T-helper 1 cell (primary cell): ENCODE measurements at regions not wholly inside any gene's neighbourhood (a gene's known extent, or its start where the extent isn't known, plus 50 kb on each side); places are given as distances from the start of the nearest gene placed in this dataset.
"Not testable (repeated sequence)": the region's sequence is repeated elsewhere in the genome, so short reads cannot be mapped to it uniquely, and the experiment has no call there.

Source experiments
- DNase-seq, 5 donors: peaks; one replicate each; pipeline ENCODE4 v3.0.0-alpha.2; 2012 to 2020

DNA sequence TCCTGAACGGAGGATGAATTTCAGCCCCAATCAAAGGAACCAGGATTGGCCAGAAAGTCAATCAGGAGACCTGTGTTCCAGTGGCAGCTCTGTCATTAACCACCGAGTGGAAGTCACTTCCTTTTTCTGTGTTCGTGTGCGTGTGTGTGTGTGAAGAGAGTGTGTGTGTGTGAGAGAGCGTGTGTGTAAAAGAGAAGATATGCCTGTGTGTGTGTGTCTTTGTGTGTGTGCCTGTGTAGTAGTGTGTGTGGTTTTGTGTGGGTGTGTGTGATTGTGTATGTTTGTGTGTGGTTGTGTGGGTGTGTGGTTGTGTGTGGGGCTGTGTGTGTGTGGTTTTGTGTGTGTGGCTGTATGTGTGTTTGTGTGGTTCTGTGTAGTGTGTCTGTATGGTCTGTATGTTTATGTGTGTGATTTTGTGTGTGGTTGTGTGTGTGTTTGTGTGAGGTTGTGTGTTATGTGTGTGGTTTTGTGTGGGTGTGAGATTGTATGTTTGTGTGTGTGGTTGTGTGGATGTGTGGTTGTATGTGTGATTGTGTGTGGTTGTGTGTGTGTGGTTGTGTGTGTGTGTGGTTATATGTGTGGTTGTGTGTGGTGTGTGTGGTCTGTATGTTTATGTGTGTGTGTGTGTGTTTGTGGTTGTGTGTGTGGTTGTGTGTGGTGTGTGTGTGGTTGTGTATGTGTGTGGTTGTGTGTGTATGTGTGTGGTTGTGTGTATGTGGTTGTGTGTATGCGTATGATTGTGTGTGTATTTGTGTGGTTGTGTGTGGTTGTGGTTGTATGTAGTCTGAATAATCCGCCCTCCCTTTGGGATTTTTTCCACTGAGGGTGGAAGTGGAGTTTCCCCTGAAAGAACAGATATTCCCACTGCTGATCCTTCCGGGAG lies 314.4 kb downstream of the SHQ1 start:
- DNase-seq = no peak

DNA sequence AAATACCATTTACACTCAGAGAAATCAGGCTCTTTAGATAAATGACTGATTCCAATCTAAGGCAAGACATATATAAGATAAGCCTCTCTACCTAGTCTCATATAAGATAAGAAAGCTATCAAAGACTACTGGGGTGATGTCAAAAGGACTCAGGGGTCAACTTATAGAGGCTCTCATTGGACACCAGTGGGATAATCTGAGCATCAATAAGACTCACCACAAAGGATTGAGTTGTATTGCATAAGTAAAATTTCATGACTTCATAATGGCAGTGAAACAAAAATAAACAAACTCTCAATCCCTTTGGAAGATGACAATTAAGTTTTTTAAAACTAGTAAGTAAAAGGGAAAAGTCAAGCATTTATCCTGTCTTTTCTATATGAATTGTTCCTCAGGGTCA lies 317.8 kb downstream of the SHQ1 start:
- DNase-seq = no peak

DNA sequence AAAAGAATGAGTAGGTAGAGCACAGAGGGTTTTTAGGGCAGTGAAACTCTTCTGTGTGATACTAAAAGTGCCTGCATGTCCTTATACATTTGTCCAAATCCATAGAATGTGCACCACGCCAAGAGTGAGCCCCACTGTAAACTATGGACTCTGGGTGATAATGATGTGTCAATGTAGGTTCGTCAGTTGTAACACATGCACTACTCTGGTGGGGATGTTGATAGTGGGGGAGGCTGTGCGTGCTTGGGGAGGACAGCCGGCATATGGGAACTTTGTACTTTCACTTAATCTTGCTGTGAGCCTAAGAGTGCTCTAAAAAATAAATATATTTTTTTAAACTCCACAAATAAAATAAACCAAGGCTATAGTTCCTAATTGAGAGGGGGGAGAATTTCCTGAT lies 319.2 kb downstream of the SHQ1 start:
- DNase-seq = no peak

DNA sequence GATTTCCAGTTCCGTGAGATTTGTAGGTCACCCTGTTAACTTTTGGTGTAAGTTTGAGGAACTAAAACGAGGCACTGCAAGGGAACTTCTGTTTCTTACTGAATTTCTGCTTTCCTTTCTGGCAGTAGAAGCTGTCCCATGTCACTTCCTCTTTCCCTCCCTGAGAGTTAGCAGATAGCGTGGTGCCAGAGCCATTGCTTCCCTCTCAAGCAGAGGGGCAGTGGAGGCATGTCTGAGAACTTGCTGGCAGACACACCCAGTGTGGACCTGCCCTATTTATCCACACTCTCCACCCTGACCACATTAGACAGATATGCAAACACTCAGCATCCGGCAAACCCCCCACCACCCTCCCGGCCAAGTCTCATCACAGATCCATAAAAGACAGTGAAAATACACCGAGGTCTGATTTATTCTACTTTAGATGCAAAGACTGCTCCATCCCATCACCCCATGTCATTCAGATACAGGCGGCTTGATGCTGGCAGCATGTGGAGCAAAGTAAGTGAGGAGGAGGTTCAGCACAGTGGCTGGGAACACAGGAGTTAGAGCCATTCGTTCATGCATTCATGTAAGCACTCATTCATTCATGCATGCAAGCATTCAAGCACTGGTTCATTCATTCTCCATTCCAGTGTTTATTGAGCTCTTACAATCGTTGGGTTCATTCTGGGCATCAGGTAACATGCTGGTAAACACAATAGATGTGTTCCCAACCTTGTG lies 324.7 kb downstream of the SHQ1 start:
- no peak for DNase-seq

DNA sequence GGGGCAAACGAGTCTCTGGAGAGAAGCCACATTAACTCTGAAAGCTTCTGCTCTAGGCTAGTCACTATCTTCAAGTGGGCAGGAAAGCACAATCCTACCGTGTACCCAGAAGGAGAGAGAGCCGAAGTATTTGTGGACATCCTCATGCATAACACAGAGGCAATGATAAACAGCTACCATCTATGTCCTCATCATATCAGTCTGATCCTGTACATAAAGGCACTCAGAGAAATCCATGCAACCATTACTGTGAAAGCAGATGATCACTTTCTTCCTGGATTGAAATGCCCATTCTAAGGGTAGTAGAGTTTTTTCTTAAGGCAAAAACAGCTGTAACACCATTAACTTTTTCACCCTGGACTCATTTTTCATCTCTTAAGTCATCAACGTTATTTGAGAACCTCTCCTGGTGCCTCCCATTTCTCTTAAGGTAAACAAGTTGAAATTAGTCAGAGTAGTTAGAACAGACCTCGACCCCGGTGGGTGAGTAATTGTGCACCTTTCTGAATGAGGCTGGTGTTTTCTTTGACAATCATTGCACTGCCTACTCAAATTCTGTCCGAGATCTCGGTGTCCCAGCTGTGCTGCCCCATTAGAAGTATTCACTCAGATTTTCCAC lies 327.4 kb downstream of the SHQ1 start:
- peak in 1 of 5 donors; percentile 75 for DNase-seq

DNA sequence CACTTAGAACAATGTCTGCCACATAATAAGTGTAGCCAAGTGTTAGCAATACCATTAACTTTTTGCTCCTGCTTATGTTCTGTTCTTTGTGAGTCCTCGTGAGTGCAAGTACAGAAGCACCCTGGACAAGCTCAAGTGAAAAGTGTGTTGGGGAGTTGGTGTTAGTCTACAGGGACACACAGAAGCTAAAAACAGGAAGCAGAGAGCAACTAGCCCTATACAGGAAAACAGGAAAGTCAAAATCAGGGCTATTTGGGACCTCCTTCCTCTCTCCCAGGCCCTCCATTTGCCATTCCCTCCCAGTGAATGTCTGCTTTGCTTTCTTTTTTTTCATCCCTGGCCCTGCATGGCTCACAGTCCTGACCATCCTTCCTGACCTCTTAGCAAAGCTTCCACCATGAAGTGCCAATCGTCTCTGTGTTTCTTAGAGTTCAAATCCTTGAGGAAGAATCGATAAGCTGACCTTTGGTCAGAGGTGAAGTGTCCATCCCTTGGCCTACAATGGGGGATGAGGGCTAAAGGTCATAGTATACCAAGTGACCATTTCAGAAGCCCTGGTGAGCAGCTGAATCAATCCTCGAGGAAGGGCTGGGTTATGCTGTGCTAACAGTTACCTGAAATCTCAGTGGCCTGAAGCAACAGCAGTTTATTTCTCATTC lies 328.2 kb downstream of the SHQ1 start:
- no peak for DNase-seq

DNA sequence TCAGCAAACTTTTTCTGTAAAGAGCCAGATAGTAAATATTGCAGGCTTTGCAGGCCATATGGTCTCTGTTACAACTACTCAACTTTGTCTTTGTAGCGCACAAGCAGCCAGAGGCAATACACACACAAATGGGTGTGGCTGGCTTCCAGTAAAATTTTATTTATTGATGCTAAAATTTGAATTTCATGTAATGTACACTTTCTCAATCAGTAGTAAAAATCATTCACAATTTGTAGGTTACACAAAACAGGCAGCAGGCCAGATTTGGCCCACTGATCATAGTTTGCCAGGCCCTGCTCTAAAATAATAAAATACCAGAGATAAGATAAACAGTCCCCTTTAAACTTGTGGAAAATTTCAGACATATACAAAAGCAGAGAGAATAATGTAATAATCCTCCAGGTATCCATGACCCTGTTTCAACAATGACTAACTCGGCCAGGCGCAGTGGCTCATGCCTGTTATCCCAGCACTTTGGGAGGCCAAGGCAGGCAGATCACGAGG lies 330.3 kb downstream of the SHQ1 start:
- DNase-seq = no peak

DNA sequence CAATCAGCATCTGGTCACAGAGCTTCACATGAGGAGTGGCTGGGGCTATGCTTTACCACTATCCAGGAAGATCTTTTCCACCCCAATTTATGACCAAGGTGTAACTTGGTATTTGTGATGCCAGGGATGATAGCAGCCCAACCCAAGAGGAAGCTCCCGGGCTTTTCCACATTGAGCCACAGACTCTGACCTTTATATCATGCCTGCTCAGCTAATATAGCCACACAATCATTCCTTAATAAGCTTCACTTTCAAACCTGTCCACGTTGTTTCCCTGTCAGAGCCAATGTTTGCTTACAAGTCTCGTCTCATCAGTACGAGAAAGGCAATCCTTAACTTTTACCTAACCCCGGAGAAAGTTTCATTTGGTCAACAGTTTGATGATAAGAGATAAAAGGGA lies 330.9 kb downstream of the SHQ1 start:
- no peak for DNase-seq

DNA sequence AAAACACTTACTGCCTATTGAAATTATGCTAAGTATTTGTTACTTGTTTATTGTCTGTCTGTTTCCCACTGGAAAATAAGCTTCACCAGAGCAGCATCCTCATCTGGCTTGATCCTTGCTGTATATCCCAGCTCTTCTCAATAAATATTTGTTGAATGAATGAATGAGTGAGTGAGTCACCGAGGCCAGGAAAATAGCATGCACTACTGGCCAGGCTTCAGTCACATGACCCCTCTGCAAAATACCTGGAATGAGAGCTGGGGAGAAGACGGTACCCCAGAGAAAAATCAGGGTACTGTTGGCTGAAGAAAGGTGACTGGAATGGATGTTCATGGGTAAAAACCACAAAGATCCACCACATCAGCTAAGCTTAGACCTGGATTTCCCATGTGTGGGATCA lies 331.9 kb downstream of the SHQ1 start:
- DNase-seq = no peak

DNA sequence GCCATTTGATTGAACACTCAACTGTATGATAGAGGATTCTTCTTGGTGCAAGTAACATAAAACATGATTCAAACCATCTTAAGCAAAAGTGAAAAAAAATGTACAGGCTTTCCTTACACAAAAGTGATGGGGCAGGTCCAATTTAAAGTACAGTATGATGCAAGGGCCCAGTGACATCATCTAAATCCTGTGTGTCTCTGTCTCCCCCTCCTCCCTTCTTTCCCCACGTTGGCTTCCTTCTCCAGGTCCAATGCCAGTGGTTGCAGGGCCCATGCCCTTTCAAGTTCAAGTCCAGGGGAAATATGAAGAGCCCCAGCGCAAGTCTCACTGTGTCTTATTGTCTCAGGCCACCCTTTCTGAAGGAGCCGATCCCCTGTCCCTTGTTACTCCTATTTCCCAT lies 332.3 kb downstream of the SHQ1 start:
- DNase-seq = no peak

DNA sequence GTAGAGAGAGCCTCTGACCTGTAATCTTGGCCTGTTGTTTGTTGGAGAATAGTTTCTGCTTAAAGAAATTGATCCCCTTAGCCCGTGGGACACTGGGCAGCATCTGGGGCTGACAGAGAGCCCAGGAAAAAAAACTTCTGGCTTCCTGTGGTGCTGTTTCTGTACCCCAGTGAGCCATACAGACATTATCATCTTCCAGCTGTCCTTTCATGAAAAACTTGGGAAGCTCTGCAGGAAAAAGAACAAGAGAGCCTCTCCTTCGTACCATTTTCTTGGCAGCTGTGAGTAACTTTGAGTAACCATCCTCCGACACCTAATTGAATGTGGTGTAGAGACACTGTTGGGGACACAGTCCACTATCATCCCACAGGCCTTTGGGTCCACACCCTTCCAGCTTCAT lies 333.0 kb downstream of the SHQ1 start:
- no peak for DNase-seq

DNA sequence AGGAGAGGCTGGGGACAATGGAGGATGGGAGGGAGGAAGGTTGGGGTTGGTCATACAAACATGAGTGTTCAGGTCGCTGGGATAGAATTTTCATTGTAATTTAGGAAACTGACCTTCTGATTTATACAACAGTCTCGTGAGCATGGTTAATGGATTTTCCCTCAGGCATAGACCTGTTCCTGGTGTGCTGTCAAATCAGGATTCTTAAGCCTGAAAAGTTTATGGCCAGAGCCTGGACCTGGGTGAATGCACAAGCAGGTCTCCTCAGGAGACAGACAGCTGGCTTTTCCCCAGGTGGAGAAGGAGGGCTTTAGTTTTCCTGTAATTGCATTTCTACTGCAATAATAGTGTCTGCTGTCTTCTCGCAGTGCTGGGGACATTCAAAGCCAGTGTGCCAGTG lies 338.0 kb downstream of the SHQ1 start:
- no peak for DNase-seq

DNA sequence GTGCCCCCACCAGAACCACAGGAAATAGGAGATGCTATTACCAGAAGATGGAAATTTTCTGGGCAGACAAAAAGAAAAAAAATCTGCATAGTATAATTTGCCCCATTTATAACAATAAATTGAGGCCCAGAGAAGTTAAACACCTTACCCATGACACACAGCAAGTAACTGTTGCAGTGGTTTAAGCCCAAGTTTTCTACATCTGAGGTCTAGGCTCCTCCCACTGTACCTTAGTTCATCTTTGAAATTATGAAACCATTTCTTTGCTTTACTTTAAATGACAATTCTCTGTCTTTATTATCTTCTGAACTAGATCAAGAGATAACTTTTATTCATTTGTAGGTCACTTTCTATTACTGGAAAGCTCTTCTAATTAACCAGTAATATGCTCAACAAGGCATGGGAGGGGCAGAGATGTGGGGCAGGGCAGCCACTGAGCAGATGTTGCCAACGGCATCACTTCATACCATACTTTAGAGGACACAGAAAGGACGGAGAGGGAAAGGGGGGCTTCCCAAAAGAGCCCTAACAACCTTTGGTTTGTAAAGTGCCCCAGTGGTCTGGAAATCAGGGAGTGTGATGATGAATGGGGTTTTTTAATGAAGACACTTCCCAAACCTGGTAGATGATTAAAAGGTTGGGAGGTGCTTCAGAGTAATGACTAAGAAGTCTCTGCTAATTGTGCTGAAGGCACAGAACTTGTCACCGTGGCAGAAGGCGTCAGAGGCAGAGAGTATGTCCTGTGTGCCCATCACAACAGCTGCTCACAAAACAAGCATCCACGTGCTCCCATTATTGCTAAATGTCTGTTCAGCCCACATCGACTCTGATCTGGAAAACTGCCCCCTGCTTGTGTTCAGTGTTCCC lies 342.5 kb downstream of the SHQ1 start:
- DNase-seq = no peak

DNA sequence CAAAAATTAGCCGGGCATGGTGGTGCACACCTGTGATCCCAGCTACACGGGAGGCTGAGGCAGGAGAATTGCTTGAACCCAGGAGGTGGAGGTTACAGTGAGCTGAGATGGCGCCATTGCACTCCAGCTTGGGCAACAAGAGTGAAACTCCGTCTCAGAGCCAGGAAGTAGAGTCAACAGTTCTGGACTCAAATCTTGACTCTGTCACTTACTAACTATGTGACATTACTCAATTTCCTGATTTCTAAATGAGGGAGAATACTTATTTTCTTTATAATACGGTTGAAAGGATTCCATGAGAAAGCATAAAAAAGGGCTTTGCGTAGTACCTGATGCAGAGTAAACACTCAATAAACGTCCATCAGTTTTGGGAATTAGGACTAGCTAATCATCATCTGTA lies 350.7 kb downstream of the SHQ1 start:
- not testable (repeated sequence) for DNase-seq

DNA sequence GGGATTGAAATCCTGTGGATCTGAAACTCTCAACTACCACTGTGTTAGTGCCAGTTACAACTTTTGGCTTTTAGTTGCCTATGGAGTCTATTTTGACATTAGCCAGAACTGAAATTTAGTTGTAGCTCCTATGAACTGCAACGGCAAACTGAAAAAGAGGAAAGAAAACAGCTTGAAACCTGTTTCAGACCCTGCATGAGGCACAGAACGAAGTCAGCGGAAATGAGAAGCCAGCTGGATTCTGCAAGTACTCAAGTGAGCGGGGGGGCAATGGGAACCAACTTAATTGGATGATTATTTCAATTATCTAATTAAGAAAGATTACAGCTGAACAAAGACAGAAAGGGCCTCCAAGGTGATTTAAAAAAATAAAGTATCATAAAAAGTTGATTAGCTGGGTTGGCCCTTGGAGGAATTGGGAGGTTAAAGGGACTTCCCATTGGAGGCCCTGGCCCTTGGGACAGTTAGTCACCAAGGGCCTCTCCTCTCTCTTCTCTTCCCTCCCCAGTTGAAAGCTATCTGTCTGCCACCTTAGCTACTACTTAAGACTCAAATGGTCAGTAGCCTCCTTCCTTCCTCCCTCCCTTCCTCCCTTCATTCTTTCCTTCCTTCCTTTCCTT lies 352.1 kb downstream of the SHQ1 start:
- no peak for DNase-seq

DNA sequence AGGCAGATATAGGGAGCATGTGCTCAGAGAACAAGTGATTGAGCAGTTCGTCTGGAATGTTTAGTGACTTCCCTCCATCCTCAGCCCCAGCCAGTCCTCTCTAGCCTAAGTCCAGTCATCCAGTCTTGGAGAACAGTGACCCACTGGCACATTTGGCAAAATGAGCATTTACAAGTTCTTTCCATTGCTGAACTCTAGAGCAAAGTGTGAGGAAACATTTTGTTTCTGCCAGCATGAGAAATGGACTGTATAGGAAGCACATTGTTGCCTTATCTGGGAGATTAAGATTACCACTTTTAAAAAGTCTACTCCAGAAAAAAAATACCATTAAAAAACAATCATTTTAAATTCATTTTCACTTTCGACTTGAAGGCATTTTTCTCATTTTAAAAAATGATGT lies 353.6 kb downstream of the SHQ1 start:
- no peak for DNase-seq

DNA sequence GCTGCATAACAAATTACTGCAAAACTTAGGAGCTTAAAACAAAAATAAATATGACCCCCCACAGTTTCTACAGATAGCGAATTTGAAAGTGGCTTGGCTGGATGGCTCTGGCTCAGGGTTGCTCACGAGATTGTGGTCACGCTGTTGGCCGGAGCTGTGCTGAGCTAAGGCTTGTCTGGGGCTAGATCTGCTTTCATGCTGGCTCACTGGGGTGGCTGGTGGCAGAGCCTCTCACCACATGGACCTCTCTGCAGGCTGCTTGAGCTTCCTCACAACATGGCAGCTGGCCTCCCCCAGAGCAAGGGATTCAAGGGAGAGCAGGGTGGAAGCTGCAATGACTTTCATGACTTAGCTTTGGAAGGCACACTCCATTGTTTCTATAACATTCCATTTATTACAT lies 354.1 kb downstream of the SHQ1 start:
- DNase-seq = no peak

DNA sequence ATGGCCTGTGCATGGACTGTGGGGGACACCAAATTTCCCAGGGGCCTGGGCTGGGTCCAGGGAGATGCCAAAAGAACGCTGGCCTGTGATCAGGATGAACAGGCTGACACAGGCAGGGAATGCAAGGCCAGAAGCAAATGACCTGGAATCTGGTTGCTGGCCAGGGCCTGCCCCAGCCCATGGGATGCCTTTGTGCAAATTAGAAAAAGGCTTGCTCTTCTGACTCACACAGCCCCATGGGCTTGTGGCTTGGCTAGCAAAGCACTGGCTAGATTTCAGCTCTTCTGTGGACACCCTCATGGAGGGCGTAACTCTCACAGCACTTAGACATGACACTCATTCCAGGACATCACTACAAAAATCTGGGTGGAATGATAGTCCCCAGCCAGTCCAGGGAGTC lies 356.0 kb downstream of the SHQ1 start:
- DNase-seq = no peak

DNA sequence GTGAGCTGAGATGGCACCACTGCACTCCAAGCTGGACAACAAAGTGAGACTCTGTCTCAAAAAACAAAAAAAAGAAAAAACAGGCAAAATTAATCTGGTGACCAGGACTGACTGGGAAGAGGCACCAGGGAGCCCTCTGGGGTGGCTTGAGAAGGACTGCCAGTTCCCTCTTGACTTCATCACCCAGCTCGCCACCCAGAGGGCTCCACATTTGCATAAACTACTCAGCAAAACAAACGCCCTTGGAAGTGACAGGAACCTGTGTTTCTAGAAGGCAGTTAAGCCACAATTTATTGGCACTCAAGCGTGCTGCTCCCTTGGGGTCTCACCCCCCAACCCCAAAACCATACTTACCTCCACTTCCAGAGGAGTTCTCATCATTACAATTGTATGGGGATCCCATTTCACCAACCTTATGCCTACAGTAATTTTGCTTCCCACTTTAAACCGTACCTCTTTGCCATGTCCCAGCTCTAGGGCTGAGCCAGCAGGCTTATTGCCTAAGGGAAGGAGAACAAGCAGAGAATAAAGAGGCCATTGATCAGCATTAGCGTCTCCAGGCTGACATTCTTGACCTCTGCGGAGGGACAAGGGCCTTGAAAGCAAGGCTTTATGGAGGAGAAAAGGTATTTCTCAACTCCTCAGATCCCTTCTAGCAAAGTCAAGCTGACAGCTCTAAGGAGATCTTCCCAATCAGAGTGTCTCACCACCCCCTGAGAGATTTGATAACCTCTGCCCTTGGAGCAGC lies 357.4 kb downstream of the SHQ1 start:
- no peak for DNase-seq

DNA sequence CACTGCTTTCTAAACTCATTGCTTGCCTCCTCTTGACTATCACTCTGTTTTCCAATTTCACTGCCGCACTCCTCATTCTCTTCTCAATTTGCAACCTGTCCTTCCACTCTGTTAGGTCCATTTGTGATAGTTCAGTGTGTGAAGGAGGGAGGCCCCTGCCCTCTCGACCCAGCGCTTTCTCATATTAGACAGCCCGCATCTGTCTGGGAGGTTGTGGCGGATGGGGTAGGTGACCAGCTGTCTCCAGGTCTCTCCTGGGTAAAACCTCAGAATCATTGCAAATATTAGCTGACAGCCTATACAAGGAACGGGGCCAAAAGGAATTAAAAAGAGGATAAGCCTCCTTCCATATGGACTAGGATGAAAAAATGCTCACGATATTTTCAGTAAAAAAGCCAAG lies 358.3 kb downstream of the SHQ1 start:
- no peak for DNase-seq

DNA sequence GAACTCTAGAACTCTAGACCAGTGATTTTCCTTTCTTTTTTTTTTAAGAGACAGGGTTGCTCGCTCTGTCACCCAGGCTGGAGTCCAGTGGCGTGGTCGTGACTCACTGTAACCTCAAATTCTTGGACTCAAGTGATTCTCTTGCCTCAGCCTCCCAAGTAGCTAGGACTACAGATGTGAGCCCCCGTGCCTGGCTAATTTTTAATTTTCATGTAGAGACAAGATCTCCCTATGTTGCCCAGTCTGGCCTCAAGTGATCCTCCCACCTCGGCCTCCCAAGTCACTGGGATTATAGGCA lies 359.6 kb downstream of the SHQ1 start:
- DNase-seq = no peak
